Vagina (tissue), 2 donors: ENCODE measurements at regions not wholly inside any gene's neighbourhood (a gene's known extent, or its start where the extent isn't known, plus 50 kb on each side); places are given as distances from the start of the nearest gene placed in this dataset.

Experiments
- POLR2A ChIP-seq, 2 donors: fragments of 450-650 bp; IDR thresholded peaks; one replicate each; pipeline ENCODE4 v1.6.1; 2017; ENCODE audit warnings: antibody characterized with exemption in 2 of 2, mild to moderate bottlenecking in 2 of 2, moderate library complexity in 2 of 2
- POLR2AphosphoS5 ChIP-seq, 2 donors: sonication (generic); formaldehyde crosslinking; IDR thresholded peaks; one replicate each; pipeline ENCODE4 v1.9.0; 2017; ENCODE audit warnings: antibody characterized with exemption in 2 of 2, mild to moderate bottlenecking in 2 of 2, low read depth in 1 of 2; ENCODE audit not compliant: insufficient read depth in 1 of 2
- TF ChIP-seq, protein P1 (sequence below), 3 experiments: fragments of 450-650 bp in 2 of 3; fragments of 200-600 bp in 1 of 3; sonication (generic) in 1 of 3; IDR thresholded peaks; one replicate each; pipeline ENCODE4 v1.5.1; 2017 to 2019; ENCODE audit warnings: antibody characterized with exemption in 3 of 3, mild to moderate bottlenecking in 2 of 3, moderate library complexity in 2 of 3

DNA sequence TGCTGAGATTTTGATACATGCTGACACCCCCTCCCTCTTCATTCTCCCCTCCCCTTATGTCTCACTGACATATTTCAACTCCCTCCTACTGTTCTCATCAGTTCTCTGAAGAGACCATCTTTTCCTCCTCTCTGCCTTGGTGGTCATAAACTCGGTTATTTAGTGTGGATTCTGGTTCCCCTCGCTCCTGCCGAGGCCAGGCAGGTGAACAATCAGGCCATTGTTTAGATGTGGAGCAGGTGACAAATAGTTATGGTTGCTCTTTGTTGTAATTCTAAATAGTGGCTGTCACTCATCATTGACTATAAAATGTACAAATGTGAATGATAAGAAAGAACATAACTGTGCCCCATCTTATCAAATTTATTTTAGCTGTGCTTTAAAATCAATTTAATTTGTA lies 324.6 kb downstream of the BCOR start:
- TF ChIP-seq POLR2A (IDR thresholded peaks at IDR 0.05), result no peak
- TF ChIP-seq, protein P1, sequence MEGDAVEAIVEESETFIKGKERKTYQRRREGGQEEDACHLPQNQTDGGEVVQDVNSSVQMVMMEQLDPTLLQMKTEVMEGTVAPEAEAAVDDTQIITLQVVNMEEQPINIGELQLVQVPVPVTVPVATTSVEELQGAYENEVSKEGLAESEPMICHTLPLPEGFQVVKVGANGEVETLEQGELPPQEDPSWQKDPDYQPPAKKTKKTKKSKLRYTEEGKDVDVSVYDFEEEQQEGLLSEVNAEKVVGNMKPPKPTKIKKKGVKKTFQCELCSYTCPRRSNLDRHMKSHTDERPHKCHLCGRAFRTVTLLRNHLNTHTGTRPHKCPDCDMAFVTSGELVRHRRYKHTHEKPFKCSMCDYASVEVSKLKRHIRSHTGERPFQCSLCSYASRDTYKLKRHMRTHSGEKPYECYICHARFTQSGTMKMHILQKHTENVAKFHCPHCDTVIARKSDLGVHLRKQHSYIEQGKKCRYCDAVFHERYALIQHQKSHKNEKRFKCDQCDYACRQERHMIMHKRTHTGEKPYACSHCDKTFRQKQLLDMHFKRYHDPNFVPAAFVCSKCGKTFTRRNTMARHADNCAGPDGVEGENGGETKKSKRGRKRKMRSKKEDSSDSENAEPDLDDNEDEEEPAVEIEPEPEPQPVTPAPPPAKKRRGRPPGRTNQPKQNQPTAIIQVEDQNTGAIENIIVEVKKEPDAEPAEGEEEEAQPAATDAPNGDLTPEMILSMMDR (IDR thresholded peaks at IDR 0.05), result no peak
- TF ChIP-seq POLR2AphosphoS5 (IDR thresholded peaks at IDR 0.05; ENCODE audit: insufficient read depth in 1 of 2, low read depth in 1 of 2), result no peak
